ENCODE measurements at regions not wholly inside any gene's neighbourhood (a gene's known extent, or its start where the extent isn't known, plus 50 kb on each side); places are given as distances from the start of the nearest gene placed in this dataset.

DNA sequence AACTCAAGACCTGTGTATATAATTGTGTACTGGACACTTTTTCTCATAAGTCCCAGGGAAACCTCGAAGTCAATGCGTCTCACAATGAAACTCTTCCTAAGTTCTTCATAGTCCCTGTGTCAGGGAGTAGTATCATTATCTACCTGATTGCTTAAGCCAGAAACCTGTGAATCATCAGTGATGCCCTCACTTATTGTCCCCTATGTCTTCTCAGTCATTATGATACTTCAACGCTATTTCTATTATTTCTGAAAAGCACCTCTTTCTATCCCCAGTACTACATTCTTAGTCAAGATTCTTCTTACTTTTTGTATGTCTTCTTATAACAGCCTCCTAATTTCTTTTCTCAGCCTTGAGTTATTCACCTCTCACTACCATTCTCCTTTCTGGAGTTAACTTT, 94.3 kb downstream of the OTUD1 start:
- TF ChIP-seq, protein P1, sequence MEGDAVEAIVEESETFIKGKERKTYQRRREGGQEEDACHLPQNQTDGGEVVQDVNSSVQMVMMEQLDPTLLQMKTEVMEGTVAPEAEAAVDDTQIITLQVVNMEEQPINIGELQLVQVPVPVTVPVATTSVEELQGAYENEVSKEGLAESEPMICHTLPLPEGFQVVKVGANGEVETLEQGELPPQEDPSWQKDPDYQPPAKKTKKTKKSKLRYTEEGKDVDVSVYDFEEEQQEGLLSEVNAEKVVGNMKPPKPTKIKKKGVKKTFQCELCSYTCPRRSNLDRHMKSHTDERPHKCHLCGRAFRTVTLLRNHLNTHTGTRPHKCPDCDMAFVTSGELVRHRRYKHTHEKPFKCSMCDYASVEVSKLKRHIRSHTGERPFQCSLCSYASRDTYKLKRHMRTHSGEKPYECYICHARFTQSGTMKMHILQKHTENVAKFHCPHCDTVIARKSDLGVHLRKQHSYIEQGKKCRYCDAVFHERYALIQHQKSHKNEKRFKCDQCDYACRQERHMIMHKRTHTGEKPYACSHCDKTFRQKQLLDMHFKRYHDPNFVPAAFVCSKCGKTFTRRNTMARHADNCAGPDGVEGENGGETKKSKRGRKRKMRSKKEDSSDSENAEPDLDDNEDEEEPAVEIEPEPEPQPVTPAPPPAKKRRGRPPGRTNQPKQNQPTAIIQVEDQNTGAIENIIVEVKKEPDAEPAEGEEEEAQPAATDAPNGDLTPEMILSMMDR (IDR thresholded peaks at IDR 0.05): no peak
- no peak for TF ChIP-seq POLR2A (IDR thresholded peaks at IDR 0.05)

All from body of pancreas (tissue), 4 donors.